ENCODE measurements at regions not wholly inside any gene's neighbourhood (a gene's known extent, or its start where the extent isn't known, plus 50 kb on each side); places are given as distances from the start of the nearest gene placed in this dataset.

DNA sequence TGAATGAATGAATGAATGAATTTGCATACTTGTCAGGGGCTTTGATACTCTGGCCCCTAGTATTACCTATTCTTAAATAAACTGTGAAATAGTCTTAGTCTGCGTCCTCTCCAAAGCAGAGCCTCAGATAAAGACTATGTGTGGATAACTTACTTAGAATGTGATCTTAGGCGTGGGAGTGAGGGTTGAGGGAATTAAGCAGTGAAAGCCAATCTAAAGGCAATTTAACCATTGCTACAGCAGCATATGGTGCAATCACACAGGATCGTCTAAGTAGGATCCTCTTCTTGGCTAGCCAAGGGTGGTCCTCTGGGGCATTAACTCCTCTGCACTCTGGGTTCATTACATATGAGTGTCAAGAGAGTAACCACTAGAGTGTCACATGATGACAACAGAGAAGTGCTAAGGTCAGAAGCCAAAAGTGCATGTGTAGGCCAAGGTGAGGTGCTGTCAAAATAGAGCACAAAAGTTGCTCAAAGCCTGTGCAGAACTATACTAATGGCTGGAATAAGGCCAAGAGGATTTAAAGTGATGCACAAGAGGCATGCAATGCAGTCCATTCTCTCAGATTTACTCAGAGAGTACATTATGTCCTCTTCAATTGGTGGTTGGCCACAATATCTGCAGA, 274.4 kb upstream of the SEMA6A start:
- H3K9me3 Mint-ChIP-seq, result no peaks in the 10 kb centered on the region
- Histone ChIP-seq H3K4me1 (ENCODE audit: insufficient read depth) (peaks cover 8% of the 10 kb centered on the region), H3K9me2 (ENCODE audit: insufficient read depth) (peaks cover 5% of the 10 kb centered on the region), H2AFZ (no peak overlapping the region), H3K27ac (ENCODE audit: low read depth) (no peak overlapping the region), H3K79me2 (replicated peaks; ENCODE audit: insufficient read depth) (no peaks in the 10 kb centered on the region), H3K4me3 (no peak overlapping the region), H3K36me3 (ENCODE audit: insufficient read depth) (no peaks in the 10 kb centered on the region), H3K4me2 (no peak overlapping the region), H4K20me1 (replicated peaks; ENCODE audit: insufficient read depth) (no peaks in the 10 kb centered on the region), H3F3A (replicated peaks; ENCODE audit: low read depth) (no peaks in the 10 kb centered on the region), H3K27me3 (ENCODE audit: insufficient read depth) (no peaks in the 10 kb centered on the region)
- no peak overlapping the region for H3K27ac Mint-ChIP-seq
- H3K27me3 Mint-ChIP-seq (ENCODE audit: insufficient read depth, low read depth, poor library complexity), result peaks cover 1% of the 10 kb centered on the region
- peaks cover 24% of the 10 kb centered on the region for H3K4me1 Mint-ChIP-seq
- TF ChIP-seq EZH2 (IDR thresholded peaks at IDR 0.05; ENCODE audit: low read depth, unreplicated experiment) (no peak), NANOG (IDR thresholded peaks at IDR 0.05; ENCODE audit: borderline replicate concordance) (no peak), ZNF114 (CRISPR knock-in tag; IDR thresholded peaks at IDR 0.05) (no peak), JUNB (IDR thresholded peaks at IDR 0.05; ENCODE audit: unreplicated experiment) (no peak), ZNF331 (CRISPR knock-in tag; IDR thresholded peaks at IDR 0.05; ENCODE audit: low read depth) (no peak)
- TF ChIP-seq, protein P1, sequence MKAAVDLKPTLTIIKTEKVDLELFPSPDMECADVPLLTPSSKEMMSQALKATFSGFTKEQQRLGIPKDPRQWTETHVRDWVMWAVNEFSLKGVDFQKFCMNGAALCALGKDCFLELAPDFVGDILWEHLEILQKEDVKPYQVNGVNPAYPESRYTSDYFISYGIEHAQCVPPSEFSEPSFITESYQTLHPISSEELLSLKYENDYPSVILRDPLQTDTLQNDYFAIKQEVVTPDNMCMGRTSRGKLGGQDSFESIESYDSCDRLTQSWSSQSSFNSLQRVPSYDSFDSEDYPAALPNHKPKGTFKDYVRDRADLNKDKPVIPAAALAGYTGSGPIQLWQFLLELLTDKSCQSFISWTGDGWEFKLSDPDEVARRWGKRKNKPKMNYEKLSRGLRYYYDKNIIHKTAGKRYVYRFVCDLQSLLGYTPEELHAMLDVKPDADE (IDR thresholded peaks at IDR 0.05), result no peak
- TF ChIP-seq, protein P2, sequence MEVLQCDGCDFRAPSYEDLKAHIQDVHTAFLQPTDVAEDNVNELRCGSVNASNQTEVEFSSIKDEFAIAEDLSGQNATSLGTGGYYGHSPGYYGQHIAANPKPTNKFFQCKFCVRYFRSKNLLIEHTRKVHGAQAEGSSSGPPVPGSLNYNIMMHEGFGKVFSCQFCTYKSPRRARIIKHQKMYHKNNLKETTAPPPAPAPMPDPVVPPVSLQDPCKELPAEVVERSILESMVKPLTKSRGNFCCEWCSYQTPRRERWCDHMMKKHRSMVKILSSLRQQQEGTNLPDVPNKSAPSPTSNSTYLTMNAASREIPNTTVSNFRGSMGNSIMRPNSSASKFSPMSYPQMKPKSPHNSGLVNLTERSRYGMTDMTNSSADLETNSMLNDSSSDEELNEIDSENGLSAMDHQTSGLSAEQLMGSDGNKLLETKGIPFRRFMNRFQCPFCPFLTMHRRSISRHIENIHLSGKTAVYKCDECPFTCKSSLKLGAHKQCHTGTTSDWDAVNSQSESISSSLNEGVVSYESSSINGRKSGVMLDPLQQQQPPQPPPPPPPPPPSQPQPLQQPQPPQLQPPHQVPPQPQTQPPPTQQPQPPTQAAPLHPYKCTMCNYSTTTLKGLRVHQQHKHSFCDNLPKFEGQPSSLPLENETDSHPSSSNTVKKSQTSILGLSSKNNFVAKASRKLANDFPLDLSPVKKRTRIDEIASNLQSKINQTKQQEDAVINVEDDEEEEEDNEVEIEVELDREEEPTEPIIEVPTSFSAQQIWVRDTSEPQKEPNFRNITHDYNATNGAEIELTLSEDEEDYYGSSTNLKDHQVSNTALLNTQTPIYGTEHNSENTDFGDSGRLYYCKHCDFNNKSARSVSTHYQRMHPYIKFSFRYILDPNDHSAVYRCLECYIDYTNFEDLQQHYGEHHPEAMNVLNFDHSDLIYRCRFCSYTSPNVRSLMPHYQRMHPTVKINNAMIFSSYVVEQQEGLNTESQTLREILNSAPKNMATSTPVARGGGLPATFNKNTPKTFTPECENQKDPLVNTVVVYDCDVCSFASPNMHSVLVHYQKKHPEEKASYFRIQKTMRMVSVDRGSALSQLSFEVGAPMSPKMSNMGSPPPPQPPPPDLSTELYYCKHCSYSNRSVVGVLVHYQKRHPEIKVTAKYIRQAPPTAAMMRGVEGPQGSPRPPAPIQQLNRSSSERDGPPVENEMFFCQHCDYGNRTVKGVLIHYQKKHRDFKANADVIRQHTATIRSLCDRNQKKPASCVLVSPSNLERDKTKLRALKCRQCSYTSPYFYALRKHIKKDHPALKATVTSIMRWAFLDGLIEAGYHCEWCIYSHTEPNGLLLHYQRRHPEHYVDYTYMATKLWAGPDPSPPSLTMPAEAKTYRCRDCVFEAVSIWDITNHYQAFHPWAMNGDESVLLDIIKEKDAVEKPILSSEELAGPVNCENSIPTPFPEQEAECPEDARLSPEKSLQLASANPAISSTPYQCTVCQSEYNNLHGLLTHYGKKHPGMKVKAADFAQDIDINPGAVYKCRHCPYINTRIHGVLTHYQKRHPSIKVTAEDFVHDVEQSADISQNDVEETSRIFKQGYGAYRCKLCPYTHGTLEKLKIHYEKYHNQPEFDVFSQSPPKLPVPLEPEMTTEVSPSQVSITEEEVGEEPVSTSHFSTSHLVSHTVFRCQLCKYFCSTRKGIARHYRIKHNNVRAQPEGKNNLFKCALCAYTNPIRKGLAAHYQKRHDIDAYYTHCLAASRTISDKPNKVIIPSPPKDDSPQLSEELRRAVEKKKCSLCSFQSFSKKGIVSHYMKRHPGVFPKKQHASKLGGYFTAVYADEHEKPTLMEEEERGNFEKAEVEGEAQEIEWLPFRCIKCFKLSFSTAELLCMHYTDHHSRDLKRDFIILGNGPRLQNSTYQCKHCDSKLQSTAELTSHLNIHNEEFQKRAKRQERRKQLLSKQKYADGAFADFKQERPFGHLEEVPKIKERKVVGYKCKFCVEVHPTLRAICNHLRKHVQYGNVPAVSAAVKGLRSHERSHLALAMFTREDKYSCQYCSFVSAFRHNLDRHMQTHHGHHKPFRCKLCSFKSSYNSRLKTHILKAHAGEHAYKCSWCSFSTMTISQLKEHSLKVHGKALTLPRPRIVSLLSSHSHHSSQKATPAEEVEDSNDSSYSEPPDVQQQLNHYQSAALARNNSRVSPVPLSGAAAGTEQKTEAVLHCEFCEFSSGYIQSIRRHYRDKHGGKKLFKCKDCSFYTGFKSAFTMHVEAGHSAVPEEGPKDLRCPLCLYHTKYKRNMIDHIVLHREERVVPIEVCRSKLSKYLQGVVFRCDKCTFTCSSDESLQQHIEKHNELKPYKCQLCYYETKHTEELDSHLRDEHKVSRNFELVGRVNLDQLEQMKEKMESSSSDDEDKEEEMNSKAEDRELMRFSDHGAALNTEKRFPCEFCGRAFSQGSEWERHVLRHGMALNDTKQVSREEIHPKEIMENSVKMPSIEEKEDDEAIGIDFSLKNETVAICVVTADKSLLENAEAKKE (CRISPR knock-in tag; IDR thresholded peaks at IDR 0.05), result no peak
- no peak overlapping the region for H3K4me3 Mint-ChIP-seq
- DNase-seq (ENCODE audit: low spot score) (no peak), ATAC-seq (no peak)
- H3K36me3 Mint-ChIP-seq (ENCODE audit: low read depth), result no peaks in the 10 kb centered on the region; the same call in 2 of the 3 replicates

Data from GM23338 (cell line).